ENCODE measurements at regions not wholly inside any gene's neighbourhood (a gene's known extent, or its start where the extent isn't known, plus 50 kb on each side); places are given as distances from the start of the nearest gene placed in this dataset.

GRCh38 chr7:17194656-17195055 is 103.8 kb upstream of the AHR start:
- TF ChIP-seq CTCF (IDR thresholded peaks at IDR 0.05; ENCODE audit: insufficient read depth, low read length, poor library complexity, severe bottlenecking): no peak
- TF ChIP-seq EZH2phosphoT487 (conservative IDR thresholded peaks at IDR 0.05; ENCODE audit: low read length): no peak
